MM.1S (cell line): ENCODE measurements at regions not wholly inside any gene's neighbourhood (a gene's known extent, or its start where the extent isn't known, plus 50 kb on each side); places are given as distances from the start of the nearest gene placed in this dataset.

Experiments
- CTCF ChIP-seq: fragments of 300-600 bp; sonication (generic); IDR thresholded peaks from 2 replicates; pipeline ENCODE4 v1.5.1; 2016; ENCODE audit warnings: antibody characterized with exemption, low read length, mixed read lengths
- EZH2 ChIP-seq: fragments of 300-600 bp; sonication (generic); optimal IDR thresholded peaks from 2 replicates; pipeline ENCODE3; 2017; ENCODE audit warnings: low read depth, mild to moderate bottlenecking, antibody characterized with exemption, low read length, mixed read lengths
- EZH2phosphoT487 ChIP-seq: fragments of 300-600 bp; sonication (generic); IDR thresholded peaks from 2 replicates; pipeline ENCODE4 v1.6.1; 2018; ENCODE audit warnings: antibody characterized with exemption, low read length

GRCh38 chr20:20946122-20946759, 159.9 kb downstream of the LINC00237 start:
- no peak for TF ChIP-seq CTCF
- no peak for TF ChIP-seq EZH2phosphoT487
- no peak for TF ChIP-seq EZH2
